MV-4-11 (cell line): ENCODE measurements at regions not wholly inside any gene's neighbourhood (a gene's known extent, or its start where the extent isn't known, plus 50 kb on each side); places are given as distances from the start of the nearest gene placed in this dataset.
A peak's percentile ranks its signal among the peaks of the same experiment; 100 is the strongest.

Experiments
- DNase-seq: peaks from one replicate; lab custom pipeline; 2025; lab: John Stamatoyannopoulos, UW

DNA sequence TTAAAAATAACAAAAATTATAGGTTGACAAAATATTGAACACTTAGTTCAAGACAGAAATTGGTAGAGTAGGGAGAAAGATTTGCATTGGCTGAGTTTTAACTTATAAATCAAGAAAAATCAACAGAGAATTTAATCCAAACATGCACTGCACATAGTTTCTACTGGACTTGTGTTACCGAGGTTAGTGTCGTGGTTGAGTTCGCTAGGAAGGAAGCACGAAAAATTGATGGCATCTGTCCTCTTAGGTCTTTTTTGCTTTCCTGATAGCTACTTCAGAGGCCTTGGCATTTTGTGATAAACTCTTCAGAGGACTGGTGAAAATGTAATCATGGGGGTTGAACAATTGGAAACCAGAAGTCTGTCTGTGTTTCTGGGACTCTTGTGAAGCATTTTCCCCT is 392.9 kb downstream of the NUAK1 start:
- DNase-seq: no peak

DNA sequence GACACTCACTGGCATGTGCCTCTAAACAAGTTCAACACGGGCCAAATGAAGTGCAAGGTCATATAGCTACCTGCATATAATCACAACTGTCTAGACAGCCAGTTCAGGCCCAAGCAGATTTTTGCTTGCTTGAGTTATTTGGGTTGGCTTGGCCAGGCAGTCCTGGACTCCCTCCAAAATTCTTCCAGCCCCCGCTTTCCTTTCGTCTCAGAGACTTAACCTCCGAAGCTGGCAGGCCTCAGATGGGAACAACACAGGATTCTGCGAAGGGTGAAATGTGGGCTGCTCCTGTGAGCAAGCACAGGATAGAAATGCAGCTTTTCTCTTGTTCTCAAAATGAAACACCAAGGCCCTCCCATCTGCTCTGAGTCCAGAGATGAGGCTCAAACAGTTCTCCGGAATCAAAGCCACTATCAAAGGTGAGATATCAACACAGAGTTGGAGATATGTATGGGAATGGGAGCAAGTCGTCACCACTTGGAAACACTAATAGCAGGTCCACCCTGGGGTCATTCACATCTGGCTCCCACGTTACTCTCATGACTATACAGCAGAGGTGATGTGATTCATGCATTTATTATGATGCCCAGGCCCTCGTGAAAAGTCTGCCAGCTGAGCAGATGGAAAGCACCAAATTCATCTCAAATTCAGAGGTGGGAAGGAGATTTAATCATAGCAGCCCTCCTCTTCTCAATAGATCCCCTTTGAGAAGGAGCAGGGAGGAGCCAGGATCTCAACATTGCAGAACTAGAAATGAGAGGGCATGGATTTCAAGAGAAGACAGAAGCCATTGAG is 389.8 kb downstream of the NUAK1 start:
- DNase-seq: no peak

DNA sequence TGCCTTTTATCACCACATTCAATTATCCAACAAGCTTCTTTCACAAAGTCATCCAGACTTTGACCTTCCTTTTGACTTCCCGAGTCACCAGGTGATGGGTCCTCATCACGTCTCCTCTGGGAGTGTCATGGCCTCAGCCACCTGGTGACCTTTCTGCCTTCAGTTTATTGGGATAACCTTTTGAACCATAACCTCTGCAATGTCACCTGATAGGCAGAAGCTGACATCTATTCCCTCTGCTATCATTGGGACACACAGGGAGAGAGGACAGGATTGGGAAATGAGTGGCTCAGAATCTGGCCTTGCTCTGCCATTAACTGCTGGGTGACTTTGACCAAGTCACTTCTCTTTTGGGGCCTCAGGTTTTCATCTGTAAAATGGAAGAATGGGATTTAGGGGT is 388.7 kb downstream of the NUAK1 start:
- DNase-seq: no peak

DNA sequence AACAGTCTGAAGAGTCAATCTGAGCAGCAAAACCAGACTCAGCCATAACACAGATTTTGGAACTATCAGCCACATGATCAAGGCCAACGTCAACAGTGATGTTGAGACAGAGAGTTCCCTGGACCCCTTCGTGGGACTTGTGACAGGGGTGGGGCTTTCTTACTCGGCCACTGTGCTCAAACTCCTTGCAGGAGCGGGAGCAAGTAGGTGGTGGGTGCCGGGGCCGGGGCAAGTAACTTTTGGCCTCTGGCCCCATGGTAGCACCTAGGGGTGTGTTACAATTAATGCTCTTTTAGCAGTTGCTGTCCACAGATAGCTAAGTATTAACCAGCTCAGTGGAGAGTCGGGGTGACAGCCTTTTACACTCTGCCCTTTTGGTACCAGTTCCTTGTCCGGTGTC is 384.4 kb downstream of the NUAK1 start:
- DNase-seq: no peak

DNA sequence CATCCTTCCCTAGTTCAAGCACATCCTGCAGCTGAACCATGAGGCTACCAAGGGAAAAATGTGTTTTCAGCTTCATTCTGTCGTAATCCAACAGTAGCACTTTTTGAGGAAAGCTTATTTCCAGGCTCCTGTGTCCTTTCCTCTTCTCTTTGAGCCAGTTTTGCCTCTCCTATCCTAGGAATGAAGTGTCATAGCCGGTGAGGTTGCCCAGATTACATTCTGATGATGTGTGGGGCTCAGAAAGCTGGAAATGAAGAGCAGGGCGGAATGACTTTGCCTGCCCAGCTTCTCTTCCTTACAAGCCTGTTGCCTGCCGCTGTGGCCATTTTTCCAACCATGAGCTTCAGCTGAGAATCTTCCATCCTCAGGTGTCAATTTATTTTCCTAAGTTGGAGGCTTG is 381.8 kb downstream of the NUAK1 start:
- DNase-seq: no peak

DNA sequence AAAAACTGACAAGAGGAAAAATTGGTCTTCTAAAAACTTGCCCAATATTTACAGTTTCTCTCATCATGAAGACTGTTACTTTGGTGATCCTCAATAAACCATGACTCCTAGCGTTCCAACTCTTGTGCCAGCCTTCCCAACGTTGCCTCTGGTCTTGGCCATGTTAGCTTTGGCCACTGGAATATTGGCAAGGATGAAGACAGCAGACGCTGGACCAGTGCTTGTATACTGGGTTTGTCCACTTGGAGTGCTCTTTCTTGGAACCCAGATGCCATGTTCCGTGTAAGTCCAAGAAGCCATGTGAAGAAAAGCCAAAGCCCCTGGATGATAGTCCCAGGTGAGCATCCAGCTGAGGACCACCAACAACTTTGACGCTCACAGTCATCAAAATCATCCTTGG is 379.6 kb downstream of the NUAK1 start:
- DNase-seq: no peak

DNA sequence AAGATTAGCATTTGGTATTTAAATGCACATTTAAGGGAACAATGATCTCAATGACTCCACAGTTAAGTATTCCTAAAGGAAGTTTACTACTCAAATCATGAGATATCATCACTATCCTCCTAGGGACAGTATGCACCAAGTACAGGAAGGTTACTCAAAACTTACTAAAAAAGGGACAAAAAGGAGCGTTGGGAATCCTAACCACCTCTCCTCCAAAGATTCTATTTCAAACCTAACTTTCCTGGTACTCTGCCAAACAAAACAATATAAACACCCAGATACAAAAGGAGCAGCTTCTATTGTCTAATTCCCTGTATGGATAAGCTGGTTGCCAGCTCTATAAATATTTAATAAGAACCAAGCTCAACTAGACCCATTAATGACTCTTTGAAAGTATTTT is 377.7 kb downstream of the NUAK1 start:
- DNase-seq: no peak

DNA sequence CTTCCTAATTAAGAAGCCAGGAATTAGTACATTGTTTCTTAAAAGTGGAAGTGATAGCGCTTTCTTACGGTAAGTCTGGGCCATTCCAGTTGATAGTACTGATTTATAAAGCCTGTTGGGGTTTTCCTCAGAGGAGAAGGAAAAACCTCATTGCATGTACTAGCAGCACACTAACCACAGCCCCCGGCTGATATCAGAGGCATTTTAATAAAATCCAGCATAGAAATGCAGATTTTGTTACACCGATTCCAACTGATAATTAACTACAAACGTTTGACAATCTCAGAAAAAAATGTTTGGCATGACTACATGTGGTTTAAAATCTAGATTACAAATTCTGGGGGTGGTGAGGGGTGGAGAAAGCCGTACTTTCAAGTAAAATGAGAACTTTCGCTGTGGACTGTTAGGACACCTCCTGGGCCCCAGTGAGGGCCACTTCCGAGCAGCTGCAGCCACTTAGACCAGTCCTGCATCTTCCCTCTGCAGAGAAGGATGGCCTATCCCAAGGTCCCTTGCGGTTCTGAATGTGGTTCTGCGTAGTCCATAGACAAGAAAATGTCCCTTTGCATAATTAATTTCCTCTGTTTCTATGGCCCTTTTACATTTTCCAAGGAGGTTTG is 374.4 kb downstream of the NUAK1 start:
- DNase-seq: no peak

DNA sequence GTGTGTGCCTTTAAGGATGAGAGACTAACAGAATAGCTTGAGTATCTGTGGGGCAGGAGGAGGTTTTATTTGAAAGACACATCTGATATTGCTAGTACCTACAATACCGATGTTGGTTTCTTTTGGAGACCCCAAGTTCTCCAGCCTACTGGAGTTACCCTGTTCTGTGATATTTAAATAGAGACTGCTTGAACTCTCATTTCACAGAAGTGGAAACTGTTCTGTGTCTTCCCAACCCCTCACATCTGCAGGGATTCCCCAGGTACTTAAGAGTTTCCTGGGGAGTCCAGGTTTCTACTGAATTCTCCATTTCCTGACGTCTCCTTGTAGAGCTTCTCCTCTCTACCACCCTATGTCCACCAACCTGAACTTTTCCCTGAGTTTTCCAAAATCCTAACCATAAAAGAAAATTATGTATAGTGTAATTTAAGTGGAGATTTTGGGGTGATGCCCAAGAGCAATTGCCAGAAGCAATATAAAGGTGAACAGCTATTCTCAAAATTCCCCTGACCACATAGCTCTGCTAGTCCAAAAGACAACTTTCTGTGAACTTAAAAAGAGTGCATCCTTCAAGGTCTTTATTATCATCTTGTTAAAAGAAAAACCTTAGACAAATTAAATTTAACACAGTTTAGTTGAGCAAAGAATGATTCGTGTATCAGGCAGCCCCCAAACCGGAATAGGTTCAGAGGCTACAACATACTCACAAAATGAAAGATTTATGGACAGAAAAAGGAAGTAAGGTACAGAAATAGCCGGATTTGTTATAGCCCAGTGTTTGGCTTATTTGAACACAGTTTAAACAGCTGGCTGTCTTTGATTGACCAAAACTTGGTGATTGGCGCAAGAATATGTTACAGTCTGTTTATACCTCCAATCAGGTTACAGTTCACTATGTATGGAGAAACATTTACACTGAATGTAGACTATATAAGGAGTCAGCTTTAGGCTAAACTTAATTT is 373.4 kb downstream of the NUAK1 start:
- peak; percentile 68 for DNase-seq

DNA sequence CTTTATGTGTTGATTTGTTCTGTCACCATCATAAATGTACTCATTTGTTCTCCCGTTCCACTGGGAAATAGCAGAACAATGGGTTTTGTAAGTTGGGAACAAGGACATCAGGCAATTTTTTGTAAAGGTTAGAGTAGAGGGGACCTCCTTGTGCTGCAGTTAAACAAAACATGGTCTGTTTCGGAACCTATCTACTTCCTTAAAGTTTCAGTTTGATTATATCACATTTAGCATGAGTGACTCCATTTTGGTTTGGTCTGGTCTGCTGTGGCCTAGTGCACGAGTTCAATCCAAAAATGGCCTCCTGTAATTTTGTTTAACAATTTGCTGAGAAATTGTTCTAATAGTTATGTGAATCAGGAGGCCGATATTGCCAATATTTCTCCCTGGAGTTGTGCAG is 372.7 kb downstream of the NUAK1 start:
- DNase-seq: peak; percentile 12

DNA sequence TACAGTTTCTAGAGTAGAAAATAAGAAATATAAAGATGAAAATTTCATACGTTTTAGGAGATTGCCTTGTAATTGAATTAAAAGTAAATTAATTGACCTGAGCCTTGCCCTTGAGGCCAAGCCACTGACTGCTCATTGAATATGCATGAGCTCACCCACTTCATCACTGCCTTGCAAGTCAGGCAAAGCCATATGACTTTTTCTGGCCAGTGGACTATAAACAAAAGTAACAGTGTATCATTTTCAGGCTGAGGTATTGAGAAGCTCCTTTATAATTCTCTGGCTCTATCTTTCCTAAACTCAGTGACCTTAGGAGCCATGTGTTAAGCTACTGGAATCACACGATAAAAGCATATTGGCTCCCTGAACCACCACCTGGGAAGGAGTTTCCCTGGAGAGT is 369.3 kb downstream of the NUAK1 start:
- no peak for DNase-seq

DNA sequence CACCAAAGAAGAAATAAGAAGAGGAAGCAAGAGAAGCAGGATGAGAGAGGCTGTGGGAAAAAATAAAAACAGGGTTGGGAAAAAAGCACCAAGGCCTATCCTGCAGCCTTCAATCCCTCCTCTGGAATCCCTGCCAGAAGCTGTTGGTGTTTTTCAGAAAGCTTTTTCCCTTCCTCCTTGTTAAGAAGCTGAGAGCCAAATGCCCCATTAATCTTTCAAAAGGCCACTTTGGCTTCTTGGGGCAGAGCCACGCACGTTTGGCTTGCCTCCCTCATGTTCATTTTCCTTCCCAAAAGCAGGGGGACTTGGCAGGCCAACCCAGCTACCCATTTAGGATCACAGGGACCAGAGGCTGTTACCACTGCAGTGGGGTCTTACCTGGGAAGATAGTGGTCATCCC is 365.3 kb downstream of the NUAK1 start:
- no peak for DNase-seq

DNA sequence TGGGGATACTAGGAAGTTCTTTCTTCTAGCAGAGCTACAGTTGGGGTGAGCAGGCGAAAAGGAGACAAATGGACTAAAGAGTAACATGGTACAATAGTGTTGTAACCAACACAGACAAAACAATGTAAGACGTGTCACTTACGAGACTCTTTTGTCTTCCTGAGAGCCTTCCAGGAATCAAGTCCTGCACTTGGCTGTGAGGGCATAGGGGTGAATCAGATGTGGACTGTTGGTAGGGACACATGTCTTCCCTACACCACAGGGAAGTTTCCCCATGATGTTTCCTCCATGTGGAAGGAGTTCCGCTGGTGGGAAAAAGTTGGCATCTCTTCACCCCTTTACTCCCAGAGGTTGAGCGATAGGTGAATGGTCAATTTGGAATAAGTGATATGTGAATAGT is 364.7 kb downstream of the NUAK1 start:
- DNase-seq: no peak

DNA sequence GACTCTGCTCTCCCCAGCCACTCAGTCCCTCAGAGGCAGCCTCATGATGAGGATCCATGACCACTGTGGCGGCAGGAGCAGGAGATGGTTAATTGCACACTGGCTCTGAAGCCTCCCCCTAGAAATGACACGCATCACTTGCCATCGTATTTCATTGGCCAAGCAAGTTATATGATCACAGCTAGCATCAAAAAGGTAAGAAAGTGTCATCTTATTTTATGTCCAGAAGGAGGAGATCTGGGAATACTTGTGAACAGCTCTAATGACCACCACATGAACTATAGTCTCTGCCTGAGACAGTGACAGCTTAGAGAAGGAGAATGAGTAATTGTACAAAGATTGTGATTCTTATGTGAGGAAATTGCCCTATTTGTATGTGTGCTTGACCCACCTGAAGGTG is 363.4 kb downstream of the NUAK1 start:
- peak; percentile 2 for DNase-seq

DNA sequence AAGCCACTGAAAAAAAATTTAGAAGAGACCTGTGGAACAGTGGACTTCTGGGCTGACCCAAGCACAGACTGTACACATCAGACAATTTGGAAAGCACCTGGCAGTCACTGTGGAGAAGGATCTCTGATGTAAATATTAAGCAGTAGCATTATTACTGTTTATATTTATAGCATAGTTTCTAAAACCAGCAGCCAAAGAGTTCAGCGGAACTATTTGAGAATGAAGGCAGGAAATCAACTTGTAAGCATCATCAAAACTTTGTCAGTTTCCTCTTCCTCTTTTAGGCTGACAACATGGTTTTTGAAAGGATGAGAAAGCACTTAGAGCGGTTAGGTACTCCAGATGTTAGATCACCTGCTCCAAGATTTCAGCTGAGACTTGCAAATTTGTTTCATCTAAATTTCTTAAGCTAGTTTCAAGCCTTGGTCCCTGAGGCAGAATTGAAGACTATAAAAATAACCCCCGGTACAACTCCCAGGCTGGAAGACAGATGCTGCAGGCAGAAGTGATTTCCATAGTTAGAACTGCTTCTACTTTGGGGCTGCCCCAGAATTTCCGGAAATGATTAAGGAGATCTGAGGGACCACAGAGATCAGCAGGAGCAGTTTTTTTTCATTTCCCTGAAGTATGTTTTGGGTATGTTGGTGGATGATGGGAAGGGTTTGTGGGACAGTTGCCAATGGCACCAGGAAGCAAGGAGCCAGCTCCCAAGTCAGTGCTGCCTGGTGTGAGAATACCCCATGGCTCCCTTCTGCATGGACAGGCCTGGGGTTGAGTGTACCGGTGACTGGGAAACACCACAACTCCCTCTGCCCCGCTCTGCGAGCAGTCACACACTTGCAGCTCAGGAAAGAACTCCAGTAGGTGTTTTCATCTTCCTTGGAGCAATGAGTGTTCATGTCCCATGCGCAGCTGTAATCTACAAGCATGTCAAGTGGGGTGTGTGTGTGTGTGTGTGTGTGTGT is 354.5 kb downstream of the NUAK1 start:
- peak; percentile 73 for DNase-seq

DNA sequence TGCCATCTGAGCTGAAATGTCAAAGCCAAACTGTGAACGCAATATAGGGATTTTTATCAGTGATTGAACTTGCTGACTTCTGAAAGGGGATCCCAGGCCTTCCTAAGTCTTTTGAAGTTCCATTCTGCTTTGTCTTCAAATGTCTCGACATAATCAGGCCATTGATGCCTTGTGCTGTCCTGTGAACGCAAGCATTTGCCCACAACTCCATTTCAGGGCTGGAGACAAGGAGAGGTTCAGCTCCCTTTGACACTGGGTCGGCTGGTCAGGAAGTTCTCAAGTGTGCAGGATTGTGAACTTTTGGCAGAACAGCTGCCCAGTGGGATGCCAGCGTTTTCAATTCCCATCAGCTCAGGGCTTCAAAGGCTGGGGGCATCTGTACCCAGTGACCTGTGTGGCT is 345.3 kb downstream of the NUAK1 start:
- DNase-seq: no peak

DNA sequence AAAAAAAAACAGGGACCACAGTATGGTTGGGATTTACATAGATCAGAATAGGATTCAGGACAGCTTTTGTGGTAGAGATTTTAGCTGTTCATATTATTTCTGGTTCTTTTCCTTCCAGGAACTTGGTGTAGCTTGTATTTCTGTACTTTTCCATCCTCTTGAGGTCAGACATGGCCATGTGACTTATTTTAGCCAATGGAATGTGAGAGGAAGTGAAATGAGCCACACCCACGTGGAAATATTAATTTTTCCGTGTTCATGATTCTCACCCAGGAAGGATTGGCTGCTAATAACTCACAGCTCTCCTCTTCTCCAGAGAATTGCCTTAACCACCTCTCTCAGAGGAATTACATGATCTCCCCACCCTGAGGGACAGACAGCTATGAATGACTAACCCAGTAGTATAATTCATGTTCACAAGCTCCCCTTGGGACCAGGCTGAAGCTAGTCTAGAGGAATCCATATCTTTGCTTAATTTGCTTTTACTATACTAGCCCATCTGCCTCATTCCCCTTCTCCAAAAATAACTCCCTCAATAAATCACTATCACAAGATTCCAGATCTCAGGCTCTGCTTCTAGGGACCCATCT is 340.4 kb downstream of the NUAK1 start:
- DNase-seq: no peak

DNA sequence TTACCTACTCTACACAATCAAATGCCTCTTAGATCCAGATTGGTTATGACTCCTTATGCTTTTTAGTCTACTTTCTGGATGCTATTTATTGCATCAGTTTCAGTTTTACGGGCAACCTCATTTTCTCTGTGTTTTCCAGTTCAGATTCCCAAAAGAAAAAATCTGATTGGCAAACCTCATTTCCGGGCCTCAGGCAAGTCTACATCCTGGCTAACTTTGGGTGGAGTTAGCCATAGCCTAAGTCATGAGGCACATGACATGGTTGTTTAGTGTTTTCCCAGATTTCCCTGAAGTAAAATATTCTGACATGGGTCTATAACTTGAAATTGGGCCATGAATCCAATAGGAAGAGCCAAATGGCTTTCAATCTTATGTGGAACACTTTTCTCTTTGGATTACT is 339.7 kb downstream of the NUAK1 start:
- no peak for DNase-seq

DNA sequence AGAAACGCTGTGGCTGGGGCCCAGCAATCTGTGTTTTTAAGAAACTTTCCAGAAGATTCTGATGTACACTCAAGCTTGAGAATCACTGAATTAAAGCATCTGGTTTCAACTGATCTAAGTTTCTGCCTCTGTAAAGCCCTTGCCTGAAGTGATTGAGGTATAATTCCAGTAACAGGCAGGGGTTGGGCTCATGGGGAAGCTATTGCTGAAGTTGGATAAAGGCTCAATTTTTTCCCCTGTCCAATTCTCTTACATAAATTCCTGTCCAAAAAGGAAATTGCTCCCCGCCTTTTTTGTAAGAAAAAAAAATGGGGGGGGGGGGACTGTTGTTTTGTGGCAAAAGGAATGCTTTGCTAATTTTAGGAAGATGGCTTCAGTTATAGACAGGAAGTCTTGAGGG is 337.4 kb downstream of the NUAK1 start:
- DNase-seq: no peak

DNA sequence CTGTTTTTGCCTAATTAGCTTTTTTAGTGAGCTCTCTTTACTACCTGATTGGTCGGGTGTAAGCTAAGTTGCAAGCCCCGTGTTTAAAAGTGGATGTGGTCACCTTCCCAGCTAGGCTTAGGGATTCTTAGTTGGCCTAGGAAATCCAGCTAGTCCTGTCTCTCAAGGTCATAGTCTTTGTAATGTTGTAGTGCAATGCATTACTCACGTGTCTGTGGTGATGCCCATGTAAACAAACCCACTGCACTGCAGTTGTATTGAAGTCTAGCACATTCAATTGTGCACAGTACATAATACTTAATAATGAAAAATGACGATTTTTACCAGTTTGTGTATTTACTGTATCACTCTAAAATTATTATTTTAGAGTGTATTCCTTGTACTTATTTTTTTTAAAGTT is 335.5 kb downstream of the NUAK1 start:
- DNase-seq: no peak

DNA sequence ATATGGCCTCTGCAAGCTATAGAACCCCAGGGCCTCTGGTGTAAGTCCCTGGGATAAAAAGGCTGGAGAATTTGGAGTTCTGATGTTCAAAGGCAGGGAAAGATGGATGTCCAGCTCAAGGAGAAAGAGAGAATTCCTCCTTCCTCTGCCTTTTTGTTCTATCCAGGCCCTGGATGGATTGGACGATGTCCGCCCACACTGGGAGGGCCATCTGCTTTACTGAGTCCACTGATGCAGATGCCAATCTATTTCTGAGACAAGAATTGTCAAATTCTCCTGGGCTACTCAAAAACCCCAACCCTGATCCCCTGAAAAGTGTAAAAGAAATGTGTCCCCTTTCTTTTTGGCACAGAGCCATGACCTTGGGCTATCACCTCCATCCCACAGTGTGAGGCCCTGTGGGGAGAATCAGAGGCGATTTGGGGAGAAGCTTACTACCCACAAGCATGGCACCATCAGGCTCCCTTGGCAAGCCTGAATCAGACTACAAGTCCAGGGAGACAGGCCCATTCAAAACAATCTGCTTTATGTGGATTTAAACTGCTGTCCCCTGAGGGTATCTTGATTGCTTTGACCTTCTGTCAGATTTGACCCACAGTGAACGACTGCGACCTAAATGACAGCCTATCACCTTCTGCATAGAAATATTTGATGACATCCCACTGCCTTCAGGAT is 334.0 kb downstream of the NUAK1 start:
- DNase-seq: no peak
